ENCODE measurements at regions not wholly inside any gene's neighbourhood (a gene's known extent, or its start where the extent isn't known, plus 50 kb on each side); places are given as distances from the start of the nearest gene placed in this dataset.

- Histone ChIP-seq H3K4me1 (no peaks in the 10 kb centered on the region), H3K36me3 (no peaks in the 10 kb centered on the region), H3K9me3 (no peaks in the 10 kb centered on the region), H3K27me3 (no peaks in the 10 kb centered on the region), H3K27ac (no peak overlapping the region), H3K4me3 (no peak overlapping the region)
- TF ChIP-seq POLR2A (IDR thresholded peaks at IDR 0.05), result no peak
- TF ChIP-seq CTCF (IDR thresholded peaks at IDR 0.05), result no peak
- no peak for DNase-seq
Observed at GRCh38 chr3:6180171-6180570, 680.7 kb upstream of the GRM7 start.

GRCh38 chr3:6182476-6182875, 678.4 kb upstream of the GRM7 start:
- no peaks in the 10 kb centered on the region for H3K36me3 ChIP-seq
- no peak overlapping the region for H3K27ac ChIP-seq
- TF ChIP-seq POLR2A (IDR thresholded peaks at IDR 0.05), result no peak
- no peak for TF ChIP-seq CTCF (IDR thresholded peaks at IDR 0.05)
- H3K4me3 ChIP-seq, result no peak overlapping the region
- H3K9me3 ChIP-seq, result no peaks in the 10 kb centered on the region
- no peaks in the 10 kb centered on the region for H3K27me3 ChIP-seq
- no peak for DNase-seq
- H3K4me1 ChIP-seq, result no peaks in the 10 kb centered on the region

- DNase-seq, result no peak
- no peak for TF ChIP-seq CTCF (IDR thresholded peaks at IDR 0.05)
- TF ChIP-seq POLR2A (IDR thresholded peaks at IDR 0.05), result no peak
- H3K4me3 ChIP-seq, result no peak overlapping the region
- H3K27ac ChIP-seq, result no peak overlapping the region
- no peaks in the 10 kb centered on the region for H3K4me1 ChIP-seq
- H3K36me3 ChIP-seq, result no peaks in the 10 kb centered on the region
- H3K27me3 ChIP-seq, result no peaks in the 10 kb centered on the region
- H3K9me3 ChIP-seq, result no peaks in the 10 kb centered on the region
Observed at GRCh38 chr3:6182909-6183308, 678.0 kb upstream of the GRM7 start.

GRCh38 chr3:6189384-6189783, 671.5 kb upstream of the GRM7 start:
- peaks cover 0 to 2% (median 0%) of the 10 kb centered on the region in 4 donors for H3K9me3 ChIP-seq
- H3K36me3 ChIP-seq, result no peaks in the 10 kb centered on the region
- TF ChIP-seq CTCF (IDR thresholded peaks at IDR 0.05), result no peak
- no peak for TF ChIP-seq POLR2A (IDR thresholded peaks at IDR 0.05)
- no peak overlapping the region for H3K27ac ChIP-seq
- no peak overlapping the region for H3K4me3 ChIP-seq
- H3K4me1 ChIP-seq, result no peaks in the 10 kb centered on the region
- no peaks in the 10 kb centered on the region for H3K27me3 ChIP-seq
- no peak for DNase-seq

- H3K27ac ChIP-seq, result no peak overlapping the region
- no peaks in the 10 kb centered on the region for H3K36me3 ChIP-seq
- TF ChIP-seq CTCF (IDR thresholded peaks at IDR 0.05) (peak in 3 of 6 experiments; percentile 15 to 24 (median 17)), POLR2A (IDR thresholded peaks at IDR 0.05) (no peak)
- no peak for DNase-seq
- no peaks in the 10 kb centered on the region for H3K9me3 ChIP-seq
- H3K4me1 ChIP-seq, result no peaks in the 10 kb centered on the region
- H3K27me3 ChIP-seq, result no peaks in the 10 kb centered on the region
- H3K4me3 ChIP-seq, result no peak overlapping the region
Observed at GRCh38 chr3:6204891-6205290, 656.0 kb upstream of the GRM7 start.

Measured in Peyer's patch (tissue), 4 donors.